Activated naive CD8-positive, alpha-beta T cell treated with anti-CD3 and anti-CD28 coated beads, Interleukin-2, amount 10 ng/mL, durations not matched to agents 7 days and 5 days (primary cell): ENCODE measurements at regions not wholly inside any gene's neighbourhood (a gene's known extent, or its start where the extent isn't known, plus 50 kb on each side); places are given as distances from the start of the nearest gene placed in this dataset.

Experiments
- ATAC-seq: fragments of 150-1000 bp; cut with Tn5 transposase; one replicate; pipeline ENCODE4 v1.10.0; 2021; ENCODE audit warnings: low read depth, moderate library complexity
- POLR2A ChIA-PET: fragments of 350-600 bp; sonication (Branson Sonifier 250); formaldehyde crosslinking; loops from one replicate; lab custom pipeline; 2021; ENCODE audit warnings: antibody characterized with exemption; lab: Charles Lee
- DNase-seq: peaks from one replicate; pipeline ENCODE4 v3.0.0; 2021
- H3K27ac Mint-ChIP-seq: one replicate; pipeline ENCODE4 v1.8.0; 2022; ENCODE audit warnings: mild to moderate bottlenecking, mixed read lengths
- H3K27me3 Mint-ChIP-seq: one replicate; pipeline ENCODE4 v1.8.0; 2022; ENCODE audit warnings: mild to moderate bottlenecking, moderate library complexity, mixed read lengths
- H3K36me3 Mint-ChIP-seq: one replicate; pipeline ENCODE4 v1.8.0; 2021; ENCODE audit warnings: mild to moderate bottlenecking, mixed read lengths
- H3K4me1 Mint-ChIP-seq: one replicate; pipeline ENCODE4 v1.8.0; 2021; ENCODE audit warnings: mixed read lengths
- H3K4me3 Mint-ChIP-seq: one replicate; pipeline ENCODE4 v1.8.0; 2022; ENCODE audit warnings: mild to moderate bottlenecking, moderate library complexity, mixed read lengths
- H3K9me3 Mint-ChIP-seq: one replicate; pipeline ENCODE4 v1.8.0; 2021; ENCODE audit warnings: mixed read lengths

DNA sequence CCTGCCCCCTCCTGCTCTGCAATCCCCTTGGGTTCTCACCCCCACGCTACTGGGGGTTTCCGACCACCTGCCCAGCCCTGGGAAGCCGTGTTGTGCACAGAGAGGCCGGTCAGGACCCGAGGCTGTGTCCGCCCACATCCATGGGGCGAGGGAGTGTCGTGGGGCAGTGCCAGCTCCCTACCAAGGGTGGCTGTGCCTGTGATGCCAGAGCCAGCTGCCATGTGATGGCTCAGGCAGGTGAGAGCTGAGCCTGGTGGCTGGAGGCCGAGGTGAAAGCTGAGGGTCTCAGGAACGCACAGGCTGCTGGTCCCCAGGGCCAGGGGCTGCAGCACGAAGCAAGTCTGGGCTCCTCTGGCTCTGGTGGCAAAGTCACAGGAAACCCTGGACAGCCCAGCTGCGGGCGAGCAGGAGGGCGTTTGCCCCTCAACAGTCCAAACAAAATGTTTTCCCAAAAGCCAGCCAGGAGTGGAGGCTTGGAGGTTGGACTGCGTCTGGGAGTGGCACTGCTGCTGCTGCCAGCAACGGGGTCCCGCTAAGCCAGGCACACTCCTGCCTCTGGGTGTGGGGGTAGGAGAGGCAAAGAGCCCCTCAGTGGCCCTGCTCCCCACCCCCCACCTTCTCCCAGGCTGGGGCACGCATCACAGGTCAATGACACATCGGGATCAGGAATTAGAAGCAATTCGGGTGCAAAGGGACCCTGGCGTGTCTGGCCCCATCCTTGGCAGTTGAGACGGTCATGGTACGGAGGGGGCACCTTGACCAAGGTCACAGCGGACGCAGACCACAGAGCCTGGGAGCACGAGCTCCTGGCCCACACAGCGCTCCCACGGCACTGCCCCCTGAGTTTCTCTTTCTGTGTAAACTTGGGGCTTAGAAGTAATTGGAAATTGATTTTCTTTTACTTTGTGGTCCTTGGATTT is 72.4 kb upstream of the GPC1 start:
- H3K27ac Mint-ChIP-seq: no peak overlapping the region

DNA sequence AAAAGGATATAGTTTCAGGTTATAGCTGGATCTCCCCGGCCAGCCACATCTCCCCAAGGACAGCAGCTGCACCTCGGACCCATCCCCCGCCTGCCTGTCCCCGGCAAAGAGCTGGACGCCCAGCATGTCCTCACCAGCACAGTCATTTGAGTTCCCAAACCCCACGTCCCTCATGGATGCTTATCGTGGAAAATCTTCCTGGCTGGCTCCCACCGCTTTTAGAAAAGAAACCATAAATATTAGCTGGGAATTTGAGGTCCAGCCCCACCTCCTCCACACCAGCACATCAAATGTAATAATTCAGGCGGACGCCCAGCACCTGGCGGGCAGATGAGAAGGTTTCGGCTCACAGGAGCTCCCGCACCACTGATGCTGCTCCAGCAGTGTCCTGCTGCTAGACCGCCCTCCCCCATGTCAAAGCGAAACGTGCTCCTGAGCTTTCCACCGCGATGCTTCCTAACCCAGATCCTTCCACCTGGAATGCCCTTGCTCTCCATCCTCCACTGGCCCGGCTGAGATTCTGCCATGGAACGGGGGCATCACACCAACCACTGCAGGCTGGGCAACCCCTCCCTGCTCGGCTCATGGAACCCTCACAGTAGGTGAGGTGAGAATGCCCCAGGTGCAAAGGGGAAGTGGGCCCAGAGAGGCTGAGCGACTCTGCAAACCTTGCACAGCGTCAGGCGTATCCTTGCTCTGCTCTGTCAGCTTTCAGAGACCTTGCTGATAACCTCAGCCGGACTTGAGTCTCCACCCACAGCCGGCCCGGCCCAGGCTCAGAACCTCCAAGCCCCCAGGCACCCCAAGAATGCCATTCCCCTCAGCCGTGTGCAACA is 71.5 kb upstream of the GPC1 start:
- H3K27ac Mint-ChIP-seq: no peak overlapping the region
- no peak overlapping the region for H3K4me3 Mint-ChIP-seq
- no peaks in the 10 kb centered on the region for H3K36me3 Mint-ChIP-seq
- DNase-seq (no peak), ATAC-seq (no peak)
- no peaks in the 10 kb centered on the region for H3K4me1 Mint-ChIP-seq
- POLR2A ChIA-PET: no interaction called here
- no peaks in the 10 kb centered on the region for H3K27me3 Mint-ChIP-seq
- H3K9me3 Mint-ChIP-seq: peaks cover 7% of the 10 kb centered on the region

More for the DNA sequence above, 72.4 kb upstream of the GPC1 start:
- DNase-seq (no peak), ATAC-seq (no peak)
- no peaks in the 10 kb centered on the region for H3K36me3 Mint-ChIP-seq
- H3K9me3 Mint-ChIP-seq: peaks cover 7% of the 10 kb centered on the region
- POLR2A ChIA-PET: no interaction called here
- H3K4me3 Mint-ChIP-seq: no peak overlapping the region
- no peaks in the 10 kb centered on the region for H3K27me3 Mint-ChIP-seq
- H3K4me1 Mint-ChIP-seq: no peaks in the 10 kb centered on the region

DNA sequence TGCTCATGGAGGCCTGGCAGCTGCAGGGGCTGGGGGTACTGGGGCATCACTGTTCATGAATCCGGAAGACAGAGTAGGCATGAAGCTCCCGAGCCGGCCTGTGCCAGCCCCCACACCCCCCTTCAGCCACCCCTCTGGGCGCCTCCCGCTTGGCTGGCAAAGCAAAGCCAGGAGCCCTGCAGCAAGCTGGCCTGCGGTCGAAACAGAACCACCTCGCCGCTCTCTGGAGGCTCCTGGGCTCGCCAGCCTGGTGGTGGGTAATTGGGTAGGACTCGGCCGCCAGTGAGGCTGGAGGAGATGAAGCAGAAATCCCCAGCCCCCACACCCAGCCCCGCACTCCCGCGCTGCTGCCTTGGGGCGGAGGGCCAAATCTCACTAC is 70.9 kb upstream of the GPC1 start:
- Mint-ChIP-seq H3K4me1 (no peaks in the 10 kb centered on the region), H3K36me3 (no peaks in the 10 kb centered on the region), H3K27me3 (no peaks in the 10 kb centered on the region), H3K27ac (no peak overlapping the region), H3K9me3 (peaks cover 7% of the 10 kb centered on the region), H3K4me3 (no peak overlapping the region)
- DNase-seq (no peak), ATAC-seq (no peak)
- POLR2A ChIA-PET: no interaction called here

DNA sequence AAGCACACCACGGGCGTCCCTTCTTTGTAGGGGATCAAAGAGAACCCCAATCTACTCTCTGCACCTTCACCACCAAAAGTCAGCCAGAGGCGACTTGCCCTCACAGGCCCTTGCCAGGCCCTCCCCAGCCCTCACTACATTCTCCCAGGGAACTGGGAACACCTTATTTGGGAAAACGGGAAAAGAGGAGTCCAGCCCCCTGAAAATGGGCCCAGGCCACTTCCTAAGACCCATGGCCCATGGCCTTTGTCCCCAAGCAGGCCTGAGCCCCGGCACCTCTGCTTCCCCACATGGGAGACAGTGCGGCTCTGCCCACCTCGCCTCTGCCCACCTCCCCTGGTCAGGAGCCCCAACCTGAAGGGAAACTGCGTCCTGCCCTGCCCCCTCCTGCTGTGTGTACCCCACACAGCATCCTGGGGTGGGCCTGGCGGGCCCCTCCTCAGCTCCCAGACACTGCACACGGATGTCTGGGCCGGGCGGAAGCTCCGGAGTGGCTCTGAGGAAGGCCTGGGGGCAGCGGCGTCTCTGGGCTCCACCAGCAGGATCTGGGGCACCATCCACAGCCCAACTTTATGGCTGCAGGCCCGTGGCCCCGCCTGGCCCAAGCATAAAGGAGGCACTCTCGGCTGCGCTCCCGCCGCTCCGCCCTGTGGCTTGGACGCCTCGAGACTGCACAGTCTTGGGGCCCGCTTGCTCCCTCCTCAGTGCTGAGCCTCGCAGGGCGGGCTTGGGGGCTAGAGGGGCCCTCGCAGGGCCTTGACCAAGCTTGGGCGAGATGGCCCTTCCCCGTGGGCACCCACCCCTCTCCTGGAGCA is 70.3 kb upstream of the GPC1 start:
- H3K4me1 Mint-ChIP-seq: no peaks in the 10 kb centered on the region
- no peak overlapping the region for H3K4me3 Mint-ChIP-seq
- H3K27ac Mint-ChIP-seq: no peak overlapping the region
- POLR2A ChIA-PET: no interaction called here
- H3K36me3 Mint-ChIP-seq: no peaks in the 10 kb centered on the region
- H3K27me3 Mint-ChIP-seq: no peaks in the 10 kb centered on the region
- ATAC-seq (no peak), DNase-seq (no peak)
- peaks cover 7% of the 10 kb centered on the region for H3K9me3 Mint-ChIP-seq

DNA sequence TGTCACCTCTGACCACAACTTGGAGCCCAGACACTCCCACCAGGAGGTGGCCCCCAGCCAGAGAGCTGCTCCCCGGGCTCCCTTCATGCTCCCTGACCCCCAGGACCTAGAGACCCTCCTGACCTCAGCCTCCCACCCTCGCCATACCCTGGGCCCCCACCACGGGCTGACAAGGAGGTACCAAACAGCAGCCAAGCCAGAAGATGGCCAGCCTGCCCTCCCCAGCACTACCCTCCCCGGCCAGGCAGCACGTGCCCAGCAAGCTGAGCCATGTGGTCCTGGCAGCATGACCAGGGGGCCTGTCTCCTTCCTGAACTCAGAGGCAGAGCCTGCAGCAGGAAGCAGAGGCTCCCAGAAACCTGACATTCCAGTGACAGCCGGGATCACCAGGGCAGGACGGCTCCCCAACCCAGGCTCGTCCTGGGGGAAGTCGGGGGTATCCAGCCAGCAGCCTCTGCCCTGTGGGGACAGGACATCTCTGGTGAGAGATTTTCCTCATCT is 69.4 kb upstream of the GPC1 start:
- POLR2A ChIA-PET: no interaction called here
- DNase-seq (no peak), ATAC-seq (no peak)
- H3K9me3 Mint-ChIP-seq: peaks cover 2% of the 10 kb centered on the region
- H3K4me1 Mint-ChIP-seq: no peaks in the 10 kb centered on the region
- H3K36me3 Mint-ChIP-seq: no peaks in the 10 kb centered on the region
- no peaks in the 10 kb centered on the region for H3K27me3 Mint-ChIP-seq
- H3K27ac Mint-ChIP-seq: no peak overlapping the region
- H3K4me3 Mint-ChIP-seq: no peak overlapping the region

- Mint-ChIP-seq H3K27me3 (no peaks in the 10 kb centered on the region), H3K36me3 (no peaks in the 10 kb centered on the region), H3K4me1 (no peaks in the 10 kb centered on the region), H3K27ac (no peak overlapping the region), H3K4me3 (no peak overlapping the region), H3K9me3 (no peaks in the 10 kb centered on the region)
- ATAC-seq: no peak
- POLR2A ChIA-PET: no interaction called here
- DNase-seq: no peak
Measured at GRCh38 chr2:240366901-240367300, 68.6 kb upstream of the GPC1 start.

DNA sequence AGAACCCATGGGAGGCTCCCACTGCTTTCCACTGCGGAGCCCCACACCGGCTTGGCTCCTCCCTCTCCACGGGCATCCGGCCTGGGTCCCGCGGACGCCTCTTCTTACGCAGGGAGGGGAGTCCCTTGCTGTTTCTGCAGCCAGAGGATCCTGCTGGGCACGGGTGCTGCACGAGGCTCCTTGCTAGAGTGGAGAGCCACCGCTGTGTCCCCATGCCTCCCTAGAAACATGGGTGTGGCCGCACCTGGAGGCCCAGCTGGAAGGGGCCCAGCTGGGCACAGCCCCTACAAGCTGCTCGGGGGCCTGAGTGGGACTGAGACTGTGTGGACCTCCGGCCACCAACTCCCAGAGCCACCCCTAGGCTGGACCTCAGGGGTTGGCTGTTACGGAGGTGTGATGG is 67.7 kb upstream of the GPC1 start:
- no peaks in the 10 kb centered on the region for H3K9me3 Mint-ChIP-seq
- H3K36me3 Mint-ChIP-seq: no peaks in the 10 kb centered on the region
- H3K27me3 Mint-ChIP-seq: no peaks in the 10 kb centered on the region
- ATAC-seq (no peak), DNase-seq (no peak)
- H3K27ac Mint-ChIP-seq: no peak overlapping the region
- no peak overlapping the region for H3K4me3 Mint-ChIP-seq
- no peaks in the 10 kb centered on the region for H3K4me1 Mint-ChIP-seq
- POLR2A ChIA-PET: no interaction called here

DNA sequence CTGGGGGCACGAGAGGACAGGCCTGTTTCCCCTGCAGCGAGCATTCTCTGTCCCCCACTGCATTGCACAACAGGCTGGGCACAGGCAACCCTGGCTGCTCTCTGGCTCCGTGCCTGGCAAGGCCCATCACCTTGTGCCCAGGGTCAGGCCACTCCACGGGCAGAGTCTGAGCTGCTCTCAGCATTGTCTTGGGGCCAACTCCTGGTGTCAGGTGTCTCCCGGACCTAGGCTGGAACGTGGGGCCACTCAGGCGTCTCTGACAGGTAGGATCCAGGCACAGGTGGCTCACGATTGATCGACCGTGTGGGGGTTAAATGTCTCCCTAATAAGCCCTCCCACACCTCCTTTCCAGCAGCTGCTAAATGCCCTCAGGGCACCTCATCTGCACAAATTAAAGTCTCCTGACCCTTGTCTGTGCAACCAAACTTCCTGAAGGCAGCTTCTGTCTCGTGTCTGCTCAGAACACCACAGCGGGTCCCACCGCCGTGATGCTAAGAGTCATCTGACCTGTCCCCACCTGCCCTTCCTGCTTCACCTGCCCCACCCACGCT is 66.6 kb upstream of the GPC1 start:
- ATAC-seq: no peak
- H3K27me3 Mint-ChIP-seq: no peaks in the 10 kb centered on the region
- H3K4me1 Mint-ChIP-seq: no peaks in the 10 kb centered on the region
- H3K27ac Mint-ChIP-seq: no peak overlapping the region
- POLR2A ChIA-PET: no interaction called here
- DNase-seq: no peak
- H3K9me3 Mint-ChIP-seq: no peaks in the 10 kb centered on the region
- H3K36me3 Mint-ChIP-seq: no peaks in the 10 kb centered on the region
- H3K4me3 Mint-ChIP-seq: no peak overlapping the region

- Mint-ChIP-seq H3K9me3 (no peaks in the 10 kb centered on the region), H3K36me3 (no peaks in the 10 kb centered on the region), H3K27ac (no peak overlapping the region), H3K4me1 (no peaks in the 10 kb centered on the region), H3K4me3 (no peak overlapping the region), H3K27me3 (no peaks in the 10 kb centered on the region)
- POLR2A ChIA-PET: no interaction called here
- no peak for DNase-seq
- ATAC-seq: no peak
Measured at GRCh38 chr2:240369335-240369734, 66.1 kb upstream of the GPC1 start.

DNA sequence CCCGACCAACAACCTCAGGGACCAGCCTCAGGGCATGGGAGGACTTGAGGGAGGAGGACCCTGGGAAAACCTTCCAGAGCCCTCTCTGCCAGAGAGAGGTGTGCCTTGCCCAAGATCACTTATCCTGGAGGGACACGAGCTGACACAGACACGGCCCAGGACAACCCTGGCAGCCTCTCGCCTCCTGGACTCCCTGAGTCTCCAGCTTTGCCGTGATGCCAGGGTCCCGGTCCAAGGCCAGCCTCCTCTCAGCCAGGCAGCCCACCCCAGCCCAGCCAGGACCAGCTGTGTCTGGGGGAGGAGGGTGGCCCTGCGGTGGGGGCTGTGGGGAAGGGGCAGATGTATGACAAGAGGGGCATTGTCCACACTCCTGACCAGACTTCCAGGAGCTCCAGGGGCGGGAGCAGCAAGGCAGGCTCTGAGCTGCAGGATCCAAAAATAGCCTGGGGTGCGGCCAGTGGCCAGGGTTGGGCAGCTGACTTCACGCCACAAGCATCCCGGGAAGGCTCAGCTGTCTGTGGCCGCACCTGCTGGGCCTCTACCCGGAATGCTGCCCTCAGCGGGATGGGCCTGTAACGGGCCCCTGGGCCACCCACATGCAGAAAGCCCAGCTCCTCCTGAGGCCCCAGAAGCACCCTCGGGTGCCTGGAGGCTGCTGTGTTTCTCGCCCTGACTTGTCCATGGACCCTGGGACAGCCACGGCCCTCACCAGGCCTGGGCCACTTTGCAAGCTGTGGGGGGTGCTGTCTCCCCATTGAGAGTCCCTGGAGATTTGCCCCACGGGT is 65.5 kb upstream of the GPC1 start:
- ATAC-seq: no peak
- POLR2A ChIA-PET: no interaction called here

DNA sequence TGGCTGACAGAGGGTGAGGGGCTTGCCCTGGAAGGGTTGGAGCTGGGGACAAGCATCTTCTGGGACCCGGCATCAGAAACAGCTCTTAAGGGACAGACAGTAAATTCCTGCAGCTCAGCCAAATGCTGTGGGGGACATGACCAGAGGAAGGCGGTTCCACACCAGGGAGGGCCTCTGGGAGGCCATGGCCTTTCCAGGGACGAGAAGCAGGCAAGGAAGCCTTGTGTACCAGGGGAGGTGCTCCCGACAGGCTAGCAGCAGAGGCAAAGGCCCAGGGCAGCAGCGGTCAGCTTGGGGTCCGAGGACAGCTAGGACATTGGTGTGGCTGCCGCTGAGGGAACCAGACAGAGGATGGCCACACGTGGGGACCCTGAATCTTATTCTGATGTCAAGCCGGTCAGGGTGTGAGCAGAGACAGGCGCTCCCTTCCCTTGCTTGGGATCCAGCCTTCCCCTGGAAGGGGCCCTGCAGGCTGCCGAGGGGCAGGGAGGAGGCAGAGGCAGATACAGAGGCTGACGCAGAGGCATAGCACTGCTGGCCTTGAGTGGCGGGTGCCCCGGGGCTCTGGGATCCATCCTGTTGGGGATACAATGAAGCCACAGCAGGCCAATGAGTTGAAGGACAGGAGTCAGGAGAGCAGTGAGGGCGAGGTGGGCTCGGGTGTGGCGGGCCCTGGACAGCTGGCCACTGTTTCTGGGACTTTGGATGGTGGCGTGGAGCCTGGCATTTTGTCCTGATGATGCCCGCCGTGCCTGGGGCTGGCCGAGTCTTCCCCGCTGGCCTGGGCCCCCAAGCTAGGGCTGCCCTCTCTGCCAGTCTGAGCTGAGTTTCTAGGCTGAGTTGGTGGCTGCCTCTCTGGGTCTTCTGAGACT is 64.1 kb upstream of the GPC1 start:
- ATAC-seq: no peak
- Mint-ChIP-seq H3K9me3 (no peaks in the 10 kb centered on the region), H3K36me3 (no peaks in the 10 kb centered on the region), H3K4me1 (no peaks in the 10 kb centered on the region), H3K27me3 (no peaks in the 10 kb centered on the region), H3K4me3 (no peak overlapping the region), H3K27ac (no peak overlapping the region)
- DNase-seq: no peak
- POLR2A ChIA-PET: no interaction called here

More for the DNA sequence above, 65.5 kb upstream of the GPC1 start:
- Mint-ChIP-seq H3K27ac (no peak overlapping the region), H3K4me3 (no peak overlapping the region), H3K36me3 (no peaks in the 10 kb centered on the region), H3K27me3 (no peaks in the 10 kb centered on the region), H3K4me1 (no peaks in the 10 kb centered on the region), H3K9me3 (no peaks in the 10 kb centered on the region)
- no peak for DNase-seq

- ATAC-seq (no peak), DNase-seq (no peak)
- POLR2A ChIA-PET: no interaction called here
- no peaks in the 10 kb centered on the region for H3K4me1 Mint-ChIP-seq
- H3K4me3 Mint-ChIP-seq: no peak overlapping the region
- no peaks in the 10 kb centered on the region for H3K9me3 Mint-ChIP-seq
- H3K27me3 Mint-ChIP-seq: no peaks in the 10 kb centered on the region
- no peak overlapping the region for H3K27ac Mint-ChIP-seq
- H3K36me3 Mint-ChIP-seq: no peaks in the 10 kb centered on the region
Measured at GRCh38 chr2:240372101-240372500, 63.4 kb upstream of the GPC1 start.
